Astrocyte of the spinal cord (primary cell): ENCODE measurements at regions not wholly inside any gene's neighbourhood (a gene's known extent, or its start where the extent isn't known, plus 50 kb on each side); places are given as distances from the start of the nearest gene placed in this dataset.
"Not testable (repeated sequence)": the region's sequence is repeated elsewhere in the genome, so short reads cannot be mapped to it uniquely, and the experiment has no call there.

Experiments used
- DNase-seq: peaks from one replicate; pipeline ENCODE4 v3.0.0; 2011; ENCODE audit warnings: low read depth, low spot score
- H3K4me3 ChIP-seq: 2 replicates; pipeline ENCODE4 v1.5.1; 2011; ENCODE audit warnings: low read depth, mild to moderate bottlenecking, low read length, moderate library complexity
- in situ Hi-C: cut with HindIII; loops from 2 replicates; pipeline ENCODE4 v1.10.0; 2017; ENCODE audit warnings: low sequenced_read_pairs
- TF ChIP-seq, protein P1 (sequence below): IDR thresholded peaks from 2 replicates; pipeline ENCODE4 v1.5.1; 2012; ENCODE audit warnings: low read depth, mild to moderate bottlenecking, low read length, inconsistent platforms

DNA sequence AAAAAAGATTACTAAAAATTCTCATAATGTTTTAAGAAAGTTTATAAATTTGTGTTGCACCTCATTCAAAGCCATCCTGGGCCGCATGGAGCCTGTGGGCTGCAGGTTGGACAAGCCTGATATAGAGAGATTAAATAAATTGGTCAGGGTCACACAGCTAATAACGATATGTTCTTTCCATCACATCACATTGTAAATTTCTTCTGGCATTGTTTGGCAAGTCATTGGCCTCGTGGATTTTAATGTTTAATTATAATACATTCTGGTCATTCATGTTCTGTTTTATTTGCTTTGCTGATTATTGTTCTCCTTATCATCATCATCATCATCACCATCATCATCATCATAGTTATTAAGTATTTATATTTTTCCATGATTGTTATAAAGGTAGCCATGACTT is 157.3 kb downstream of the DIO2 start:
- no peak for DNase-seq
- H3K4me3 ChIP-seq: no peak overlapping the region
- TF ChIP-seq, protein P1, sequence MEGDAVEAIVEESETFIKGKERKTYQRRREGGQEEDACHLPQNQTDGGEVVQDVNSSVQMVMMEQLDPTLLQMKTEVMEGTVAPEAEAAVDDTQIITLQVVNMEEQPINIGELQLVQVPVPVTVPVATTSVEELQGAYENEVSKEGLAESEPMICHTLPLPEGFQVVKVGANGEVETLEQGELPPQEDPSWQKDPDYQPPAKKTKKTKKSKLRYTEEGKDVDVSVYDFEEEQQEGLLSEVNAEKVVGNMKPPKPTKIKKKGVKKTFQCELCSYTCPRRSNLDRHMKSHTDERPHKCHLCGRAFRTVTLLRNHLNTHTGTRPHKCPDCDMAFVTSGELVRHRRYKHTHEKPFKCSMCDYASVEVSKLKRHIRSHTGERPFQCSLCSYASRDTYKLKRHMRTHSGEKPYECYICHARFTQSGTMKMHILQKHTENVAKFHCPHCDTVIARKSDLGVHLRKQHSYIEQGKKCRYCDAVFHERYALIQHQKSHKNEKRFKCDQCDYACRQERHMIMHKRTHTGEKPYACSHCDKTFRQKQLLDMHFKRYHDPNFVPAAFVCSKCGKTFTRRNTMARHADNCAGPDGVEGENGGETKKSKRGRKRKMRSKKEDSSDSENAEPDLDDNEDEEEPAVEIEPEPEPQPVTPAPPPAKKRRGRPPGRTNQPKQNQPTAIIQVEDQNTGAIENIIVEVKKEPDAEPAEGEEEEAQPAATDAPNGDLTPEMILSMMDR: no peak
- in situ Hi-C loops: no loop called here

DNA sequence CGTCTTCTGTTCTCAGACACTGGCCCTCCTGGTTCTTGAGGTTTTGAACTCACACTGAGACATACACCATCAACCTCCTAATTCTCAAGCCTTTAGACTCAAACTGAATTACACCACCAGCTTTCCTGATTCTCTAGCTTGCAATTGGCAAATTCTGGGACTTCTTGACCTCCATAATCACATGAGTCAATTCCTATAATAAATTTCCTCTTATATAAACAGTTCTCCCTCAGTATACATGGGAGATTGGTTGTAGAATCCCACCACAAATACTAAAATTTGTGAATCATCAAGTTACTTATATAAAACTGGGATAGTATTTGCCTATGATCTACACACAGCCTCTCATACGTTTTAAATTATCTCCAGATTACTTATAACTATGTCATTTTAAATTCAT is 162.2 kb downstream of the DIO2 start:
- in situ Hi-C loops: no loop called here
- DNase-seq: peak; percentile 9

DNA sequence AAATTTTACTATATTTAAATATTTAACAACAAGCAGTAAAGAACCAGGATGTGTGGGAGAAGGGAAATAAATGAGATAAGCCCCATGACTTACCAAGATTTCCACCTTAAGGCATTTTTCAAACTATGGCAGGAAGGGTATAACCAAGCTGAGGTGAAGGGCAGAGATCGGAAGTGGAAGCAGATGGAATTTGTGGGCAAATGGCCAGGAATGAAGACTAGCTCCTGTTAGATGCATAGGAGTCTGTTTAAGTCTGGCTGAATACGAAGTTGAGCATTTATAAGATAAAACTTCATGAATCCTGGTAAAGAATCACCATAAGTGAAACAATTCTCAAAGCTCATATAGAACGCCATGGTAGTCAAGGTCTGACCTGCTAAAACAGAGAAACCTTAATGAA is 163.5 kb downstream of the DIO2 start:
- TF ChIP-seq, protein P1: no peak
- in situ Hi-C loops: no loop called here
- no peak for DNase-seq
- no peak overlapping the region for H3K4me3 ChIP-seq

More for the DNA sequence above, 162.2 kb downstream of the DIO2 start:
- H3K4me3 ChIP-seq: no peak overlapping the region
- TF ChIP-seq, protein P1: no peak

- H3K4me3 ChIP-seq: no peak overlapping the region
- no peak for DNase-seq
- TF ChIP-seq, protein P1: no peak
- in situ Hi-C loops: no loop called here
Measured at GRCh38 chr14:80037349-80037748, 174.0 kb downstream of the DIO2 start.

DNA sequence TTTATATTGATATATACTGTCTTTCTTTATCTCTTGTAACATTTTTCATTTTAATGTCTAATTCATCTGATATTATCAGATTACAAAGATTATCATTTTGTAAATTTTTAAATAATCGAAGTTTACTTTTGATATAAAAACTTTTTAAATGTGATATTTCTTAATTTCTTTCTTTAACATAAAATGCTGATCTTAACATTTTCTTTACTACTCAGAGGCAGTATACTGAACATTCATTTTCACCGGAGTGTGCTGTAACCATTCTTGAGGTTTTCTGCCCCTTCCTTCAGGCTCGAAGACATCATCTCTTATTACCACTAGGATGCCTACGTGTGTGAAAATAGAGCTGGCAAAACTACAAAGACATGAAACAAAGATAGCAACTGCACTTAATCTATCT is 186.9 kb downstream of the DIO2 start:
- no peak overlapping the region for H3K4me3 ChIP-seq
- no peak for DNase-seq
- in situ Hi-C loops: no loop called here
- TF ChIP-seq, protein P1: no peak

DNA sequence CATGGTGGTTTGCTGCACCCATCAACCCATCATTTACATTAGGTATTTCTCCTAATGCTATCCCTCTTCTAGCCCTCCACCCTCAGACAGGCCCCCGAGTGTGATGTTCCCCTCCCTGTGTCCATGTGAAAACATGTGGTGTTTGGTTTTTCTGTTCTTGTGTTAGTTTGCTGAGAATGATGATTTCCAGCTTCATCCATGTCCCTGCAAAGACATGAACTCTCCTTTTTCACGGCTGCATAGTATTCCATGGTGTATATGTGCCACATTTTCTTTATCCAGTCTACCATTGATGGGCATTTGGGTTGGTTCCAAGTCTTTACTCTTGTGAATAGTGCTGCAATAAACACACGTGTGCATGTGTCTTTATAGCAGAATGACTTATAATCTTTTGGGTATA is 192.8 kb downstream of the DIO2 start:
- DNase-seq, in situ Hi-C loops: not testable (repeated sequence)

GRCh38 chr14:80017795-80018194 is 193.5 kb downstream of the DIO2 start:
- DNase-seq: no peak
- TF ChIP-seq, protein P1: no peak
- in situ Hi-C loops: no loop called here
- H3K4me3 ChIP-seq: no peak overlapping the region

More for the DNA sequence above, 192.8 kb downstream of the DIO2 start:
- H3K4me3 ChIP-seq: not testable (repeated sequence)

DNA sequence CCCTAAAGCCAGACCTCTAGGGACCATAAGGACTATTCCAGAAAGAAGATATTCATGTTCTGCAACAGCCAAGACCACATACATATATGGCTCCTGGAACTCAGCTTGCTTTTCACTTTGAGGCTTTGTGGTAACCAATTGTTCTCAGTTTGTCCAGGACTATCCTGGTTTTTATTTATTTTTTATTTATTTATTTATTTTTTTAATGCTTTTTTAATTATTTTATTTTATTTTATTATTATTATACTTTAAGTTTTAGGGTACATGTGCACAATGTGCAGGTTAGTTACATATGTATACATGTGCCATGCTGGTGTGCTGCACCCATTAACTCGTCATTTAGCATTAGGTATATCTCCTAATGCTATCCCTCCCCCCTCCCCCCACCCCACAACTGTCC is 201.1 kb downstream of the DIO2 start:
- DNase-seq, H3K4me3 ChIP-seq, in situ Hi-C loops: not testable (repeated sequence)
